HFF-Myc (cell line): ENCODE measurements at regions not wholly inside any gene's neighbourhood (a gene's known extent, or its start where the extent isn't known, plus 50 kb on each side); places are given as distances from the start of the nearest gene placed in this dataset.

Source experiments
- DNase-seq: peaks from one replicate; pipeline ENCODE4 v3.0.0-alpha.2; 2011; ENCODE audit warnings: low read depth; ENCODE audit errors: extremely low read depth
- H3K4me3 ChIP-seq: replicated peaks from 2 replicates; pipeline ENCODE4 v1.5.1; 2011; ENCODE audit warnings: low read depth, mild to moderate bottlenecking, control low read depth, low read length
- CTCF ChIP-seq: IDR thresholded peaks from 2 replicates; pipeline ENCODE4 v1.5.1; 2012; ENCODE audit warnings: mild to moderate bottlenecking, low read depth, low read length, control low read depth; ENCODE audit errors: missing control alignments

GRCh38 chr4:79223993-79224776, 101.7 kb downstream of the NAA11 start:
- H3K4me3 ChIP-seq: no peak overlapping the region
- no peak for DNase-seq
- TF ChIP-seq CTCF: no peak

- DNase-seq: no peak
- no peak overlapping the region for H3K4me3 ChIP-seq
- no peak for TF ChIP-seq CTCF
Observed at GRCh38 chr4:79217025-79217424, 108.8 kb downstream of the NAA11 start.

GRCh38 chr4:79213702-79214101, 112.2 kb downstream of the NAA11 start:
- no peak for TF ChIP-seq CTCF
- DNase-seq: no peak
- no peak overlapping the region for H3K4me3 ChIP-seq

- no peak for DNase-seq
- no peak overlapping the region for H3K4me3 ChIP-seq
- TF ChIP-seq CTCF: no peak
Observed at GRCh38 chr4:79213010-79213409, 112.9 kb downstream of the NAA11 start.

- no peak for DNase-seq
- no peak for TF ChIP-seq CTCF
- H3K4me3 ChIP-seq: no peak overlapping the region
Observed at GRCh38 chr4:79212311-79212710, 113.5 kb downstream of the NAA11 start.

GRCh38 chr4:79211490-79211889, 114.4 kb downstream of the NAA11 start:
- no peak for DNase-seq

More at GRCh38 chr4:79211490-79211889, 114.4 kb downstream of the NAA11 start:
- no peak overlapping the region for H3K4me3 ChIP-seq
- no peak for TF ChIP-seq CTCF
